LNCAP (cell line): ENCODE measurements at regions not wholly inside any gene's neighbourhood (a gene's known extent, or its start where the extent isn't known, plus 50 kb on each side); places are given as distances from the start of the nearest gene placed in this dataset.

Experiments
- TF ChIP-seq, protein P1 (sequence below): fragments of 450-650 bp; IDR thresholded peaks from 2 replicates; pipeline ENCODE4 v1.5.1; 2017; ENCODE audit warnings: mild to moderate bottlenecking

DNA sequence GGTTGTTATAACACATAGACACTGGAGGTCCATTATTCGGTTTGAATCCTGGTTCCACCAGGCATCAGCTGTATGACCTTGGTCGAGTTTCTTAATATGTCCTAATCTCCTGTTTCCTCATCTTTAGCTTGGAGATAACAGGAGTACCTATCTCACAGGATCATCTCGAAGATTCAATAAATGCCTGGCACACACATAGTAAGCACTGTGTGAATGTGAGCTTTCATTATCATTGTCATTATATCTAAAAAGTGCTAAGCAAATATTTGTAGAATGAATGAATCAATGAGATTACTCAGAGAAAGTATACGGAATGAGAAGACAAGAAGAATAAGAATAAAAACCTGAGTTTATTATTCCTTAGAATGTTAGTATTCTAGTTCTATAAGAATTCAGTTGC is 227.4 kb upstream of the CFAP20DC start:
- TF ChIP-seq, protein P1, sequence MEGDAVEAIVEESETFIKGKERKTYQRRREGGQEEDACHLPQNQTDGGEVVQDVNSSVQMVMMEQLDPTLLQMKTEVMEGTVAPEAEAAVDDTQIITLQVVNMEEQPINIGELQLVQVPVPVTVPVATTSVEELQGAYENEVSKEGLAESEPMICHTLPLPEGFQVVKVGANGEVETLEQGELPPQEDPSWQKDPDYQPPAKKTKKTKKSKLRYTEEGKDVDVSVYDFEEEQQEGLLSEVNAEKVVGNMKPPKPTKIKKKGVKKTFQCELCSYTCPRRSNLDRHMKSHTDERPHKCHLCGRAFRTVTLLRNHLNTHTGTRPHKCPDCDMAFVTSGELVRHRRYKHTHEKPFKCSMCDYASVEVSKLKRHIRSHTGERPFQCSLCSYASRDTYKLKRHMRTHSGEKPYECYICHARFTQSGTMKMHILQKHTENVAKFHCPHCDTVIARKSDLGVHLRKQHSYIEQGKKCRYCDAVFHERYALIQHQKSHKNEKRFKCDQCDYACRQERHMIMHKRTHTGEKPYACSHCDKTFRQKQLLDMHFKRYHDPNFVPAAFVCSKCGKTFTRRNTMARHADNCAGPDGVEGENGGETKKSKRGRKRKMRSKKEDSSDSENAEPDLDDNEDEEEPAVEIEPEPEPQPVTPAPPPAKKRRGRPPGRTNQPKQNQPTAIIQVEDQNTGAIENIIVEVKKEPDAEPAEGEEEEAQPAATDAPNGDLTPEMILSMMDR = no peak

DNA sequence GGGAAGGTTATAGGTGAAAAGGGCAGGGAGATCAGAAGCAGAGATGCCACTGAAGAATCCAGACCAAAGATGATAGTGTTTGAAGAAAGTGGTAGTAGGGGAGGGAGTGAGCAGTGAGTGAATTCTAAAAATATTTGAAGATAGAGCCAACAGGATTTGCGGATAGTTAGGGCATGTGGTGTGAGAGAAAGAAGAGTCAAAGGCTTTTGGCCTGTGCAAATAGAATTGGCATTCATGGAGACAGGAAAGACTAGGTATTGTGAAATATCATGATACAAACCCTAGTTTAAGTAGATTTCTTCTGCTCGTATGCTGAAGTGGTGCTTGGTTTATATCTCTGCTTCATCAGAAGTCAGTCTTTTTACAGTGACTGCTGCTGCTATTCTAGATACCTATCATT is 224.2 kb upstream of the CFAP20DC start:
- TF ChIP-seq, protein P1 = no peak

DNA sequence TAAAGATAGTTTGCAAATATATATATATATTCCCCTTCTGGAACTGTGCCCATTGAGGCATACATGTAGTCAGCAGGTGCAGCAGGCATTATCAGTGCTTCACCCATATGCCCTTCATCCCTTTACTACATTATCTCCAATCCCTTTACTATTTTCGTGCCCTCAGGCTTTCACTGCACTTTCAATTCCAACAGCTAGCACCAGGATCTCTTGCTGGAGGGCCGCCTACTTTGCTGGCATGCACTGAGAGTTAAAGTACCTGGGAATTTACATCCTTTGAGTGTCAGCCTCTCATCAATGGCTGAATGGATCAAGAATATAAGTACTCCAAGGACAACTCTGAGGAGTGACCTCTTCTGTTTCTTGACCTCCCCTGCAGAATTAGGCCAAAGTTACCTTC is 222.1 kb upstream of the CFAP20DC start:
- TF ChIP-seq, protein P1 = no peak

DNA sequence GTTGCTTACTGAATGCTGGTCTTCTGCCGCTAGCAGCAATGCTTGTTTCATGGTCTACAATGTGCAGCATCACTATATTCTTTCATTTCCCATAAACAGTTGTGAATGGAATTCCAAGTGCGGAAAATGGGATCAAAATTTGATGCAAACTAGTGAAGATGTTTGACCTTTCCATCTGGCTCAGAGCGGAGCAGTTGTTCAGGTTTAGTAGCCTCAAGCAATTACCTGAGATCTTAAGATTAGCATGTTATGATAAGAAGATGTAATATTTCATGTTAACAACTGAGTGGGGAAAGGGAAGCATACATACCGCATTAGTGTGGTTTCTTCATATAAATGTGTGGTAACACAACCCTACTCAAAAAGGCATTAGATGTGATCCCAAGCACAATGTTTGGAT is 221.1 kb upstream of the CFAP20DC start:
- TF ChIP-seq, protein P1 = no peak

DNA sequence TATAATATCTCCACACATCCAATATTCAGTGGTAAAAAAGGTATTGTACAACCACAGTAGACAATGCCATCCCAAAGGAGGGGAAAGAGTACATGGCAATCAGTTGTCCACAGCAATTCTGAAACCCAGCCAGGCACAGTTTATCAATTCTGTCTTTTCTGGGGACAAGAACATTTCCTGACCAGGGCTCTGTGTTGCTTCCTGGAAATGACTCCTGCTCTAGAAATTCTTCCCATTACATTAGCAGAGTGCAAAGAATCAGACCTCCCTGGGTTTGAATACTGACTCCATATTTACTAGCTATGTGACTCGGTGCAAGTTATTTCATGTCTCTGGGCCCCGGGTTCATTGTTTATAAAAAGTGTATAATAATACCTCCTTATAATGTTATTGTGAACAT is 220.4 kb upstream of the CFAP20DC start:
- TF ChIP-seq, protein P1 = no peak

DNA sequence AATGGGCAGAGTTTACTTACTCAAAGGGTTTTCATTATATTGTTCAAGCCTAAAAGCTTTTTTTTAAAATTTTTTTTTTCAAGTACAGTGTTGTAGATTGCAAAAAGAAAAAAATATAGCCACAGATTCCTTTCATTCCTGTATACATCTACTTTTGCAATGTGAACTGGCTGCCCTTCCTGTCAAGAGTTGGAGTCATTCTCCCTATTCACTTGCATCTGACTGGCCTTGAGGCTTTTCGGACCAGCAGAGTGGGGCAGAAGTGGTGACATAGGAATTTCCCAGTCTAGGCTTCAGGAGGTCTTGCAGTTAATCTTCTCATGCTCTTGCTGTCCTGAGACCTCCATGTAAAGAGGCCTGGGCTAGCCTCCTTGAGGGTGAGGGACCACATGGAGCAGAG is 218.3 kb upstream of the CFAP20DC start:
- TF ChIP-seq, protein P1 = no peak

DNA sequence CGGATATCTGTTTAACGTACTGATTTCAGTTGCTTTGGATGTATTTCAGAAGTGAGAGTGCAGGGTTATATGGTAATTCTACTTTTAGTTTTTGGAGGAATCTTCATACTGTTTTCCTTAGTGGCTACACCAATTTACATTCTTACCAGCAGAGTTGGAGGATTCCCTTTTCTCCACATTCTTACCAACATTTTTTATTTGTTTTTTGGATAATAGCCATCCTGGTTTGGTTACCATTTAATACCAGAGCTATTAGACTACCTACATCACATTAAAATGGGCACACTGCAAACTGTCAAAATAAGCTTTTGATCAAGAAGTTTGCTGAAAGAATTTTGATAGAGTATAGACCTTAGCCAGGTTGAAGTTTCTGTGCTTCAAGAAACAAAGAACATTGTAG is 217.2 kb upstream of the CFAP20DC start:
- TF ChIP-seq, protein P1 = no peak

DNA sequence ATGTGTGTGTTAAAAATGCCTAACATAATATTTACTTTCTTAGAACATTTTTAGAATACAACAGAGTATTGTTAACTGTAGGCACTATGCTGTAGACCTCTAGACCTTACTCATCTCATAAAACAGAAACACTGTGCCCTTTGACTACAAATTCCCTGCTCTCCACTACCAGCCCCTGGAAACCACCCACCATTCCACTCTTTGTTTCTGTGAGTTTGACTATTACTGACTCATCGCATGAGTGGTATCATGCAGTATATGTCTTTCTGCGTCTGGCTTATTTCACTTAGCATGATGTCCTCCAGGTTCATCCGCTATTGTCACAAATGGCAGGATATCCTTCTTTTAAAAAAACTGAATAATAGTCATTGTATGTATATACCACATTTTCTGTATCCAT is 216.7 kb upstream of the CFAP20DC start:
- TF ChIP-seq, protein P1 = no peak
